ENCODE measurements at regions not wholly inside any gene's neighbourhood (a gene's known extent, or its start where the extent isn't known, plus 50 kb on each side); places are given as distances from the start of the nearest gene placed in this dataset.

DNA sequence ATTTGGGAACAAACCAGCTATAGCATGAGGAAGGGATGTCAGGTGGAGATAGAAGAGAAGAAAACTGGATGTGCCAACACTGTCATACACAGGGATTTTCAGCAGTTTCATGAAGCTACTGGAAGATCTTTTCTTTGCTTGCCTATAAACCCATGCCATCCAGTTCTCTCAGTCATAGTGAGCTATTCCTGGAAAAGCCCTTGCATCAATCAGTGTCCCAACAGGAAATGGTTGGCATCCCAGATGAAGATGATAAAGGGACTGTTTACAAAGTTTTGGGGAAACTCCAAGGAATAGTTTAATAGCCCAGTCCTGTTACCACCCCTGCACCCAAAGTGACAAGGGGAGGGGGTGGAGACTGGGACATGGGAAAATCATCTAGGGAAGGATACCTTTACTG, 58.5 kb upstream of the ARGLU1 start:
- DNase-seq (ENCODE audit: low read depth): no peak
- no peak for TF ChIP-seq CTCF (conservative IDR thresholded peaks at IDR 0.05; ENCODE audit: low read depth, low read length)
- no peak overlapping the region for H3K4me3 ChIP-seq (ENCODE audit: low read depth, low read length)

- TF ChIP-seq CTCF (conservative IDR thresholded peaks at IDR 0.05; ENCODE audit: low read depth, low read length): no peak
These were observed 57.6 kb upstream of the ARGLU1 start for GRCh38 chr13:106625578-106625977.

GRCh38 chr13:106623799-106624460, 56.0 kb upstream of the ARGLU1 start:
- TF ChIP-seq CTCF (conservative IDR thresholded peaks at IDR 0.05; ENCODE audit: low read depth, low read length): no peak
- H3K4me3 ChIP-seq (ENCODE audit: low read depth, low read length): no peak overlapping the region
- no peak for DNase-seq (ENCODE audit: low read depth)

More at GRCh38 chr13:106625578-106625977, 57.6 kb upstream of the ARGLU1 start:
- no peak overlapping the region for H3K4me3 ChIP-seq (ENCODE audit: low read depth, low read length)
- no peak for DNase-seq (ENCODE audit: low read depth)

DNA sequence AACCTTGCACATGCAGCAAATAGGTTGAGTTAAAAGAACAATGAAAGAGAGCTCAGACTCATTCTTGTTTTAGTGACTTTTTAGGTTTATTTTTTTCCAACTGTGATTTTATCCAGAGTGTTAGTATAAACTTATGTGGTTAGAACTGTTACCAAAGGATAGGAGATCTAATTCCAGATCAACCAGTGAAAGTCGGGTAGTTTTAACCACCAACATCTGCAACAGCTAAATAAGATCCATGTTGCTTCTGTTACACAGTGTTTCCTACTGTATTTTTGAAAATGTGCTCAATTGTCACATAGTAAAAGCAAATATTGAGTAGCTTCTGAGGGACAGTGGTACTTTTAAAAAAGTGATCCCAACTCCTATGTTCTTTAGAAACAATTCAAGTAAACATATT, 53.9 kb upstream of the ARGLU1 start:
- no peak overlapping the region for H3K4me3 ChIP-seq (ENCODE audit: low read depth, low read length)
- no peak for DNase-seq (ENCODE audit: low read depth)
- no peak for TF ChIP-seq CTCF (conservative IDR thresholded peaks at IDR 0.05; ENCODE audit: low read depth, low read length)

DNA sequence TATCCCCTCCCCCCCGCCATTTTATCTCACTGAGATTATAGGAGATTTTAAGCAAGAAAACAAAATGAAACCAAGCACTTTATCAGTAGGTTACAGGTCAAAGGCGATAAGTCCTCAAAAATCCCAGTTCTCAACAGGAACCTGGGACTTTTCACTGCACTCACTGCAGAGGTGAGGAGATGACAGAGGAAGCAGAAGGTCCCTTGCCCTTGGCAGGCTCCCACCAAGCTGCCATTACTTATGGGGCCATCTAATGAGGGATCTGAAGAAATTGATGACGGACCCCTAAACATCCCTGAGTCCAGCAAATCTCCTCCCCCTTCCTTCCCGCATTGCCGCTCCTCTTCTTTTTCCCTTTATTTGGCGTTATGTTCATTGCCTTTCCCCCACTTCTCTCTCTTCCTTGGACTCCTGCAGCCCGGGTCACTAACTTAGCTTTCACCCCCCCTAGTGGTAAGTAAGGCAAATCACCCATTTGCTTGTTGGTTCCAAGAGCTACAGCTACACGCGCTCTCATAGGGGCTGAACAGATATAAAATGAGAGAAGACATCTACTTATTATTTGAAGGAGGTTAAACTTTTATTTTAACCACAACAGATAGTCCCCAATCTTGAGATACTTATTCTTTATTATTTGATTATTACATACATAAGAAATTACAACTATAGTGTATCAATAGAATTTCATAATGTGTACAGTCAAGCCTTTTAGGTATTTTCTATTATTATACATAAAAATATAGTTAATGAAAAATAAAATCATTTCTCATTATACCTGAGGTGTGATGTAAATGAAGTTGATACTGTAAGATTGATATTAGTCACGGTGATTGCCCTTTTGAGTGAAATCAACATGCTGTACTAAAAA, 52.0 kb upstream of the ARGLU1 start:
- peak; percentile 98 for TF ChIP-seq CTCF (conservative IDR thresholded peaks at IDR 0.05; ENCODE audit: low read depth, low read length)
- no peak for DNase-seq (ENCODE audit: low read depth)

More for the DNA sequence above, 52.0 kb upstream of the ARGLU1 start:
- H3K4me3 ChIP-seq (ENCODE audit: low read depth, low read length): no peak overlapping the region
